Upper lobe of right lung (tissue), 1 donor: ENCODE measurements at regions not wholly inside any gene's neighbourhood (a gene's known extent, or its start where the extent isn't known, plus 50 kb on each side); places are given as distances from the start of the nearest gene placed in this dataset.

Experiments used
- ATAC-seq: fragments of 200-7000 bp; cut with Tn5 transposase; one replicate; pipeline ENCODE4 v1.9.1; 2020; ENCODE audit warnings: mild to moderate bottlenecking, moderate library complexity
- DNase-seq: peaks from one replicate; pipeline ENCODE4 v3.0.0-alpha.2; 2020
- H3K27ac ChIP-seq: fragments of 200-600 bp; one replicate; pipeline ENCODE4 v1.8.0; 2022
- H3K27me3 ChIP-seq: fragments of 200-600 bp; one replicate; pipeline ENCODE4 v1.8.0; 2022; ENCODE audit warnings: mild to moderate bottlenecking
- H3K36me3 ChIP-seq: fragments of 200-600 bp; one replicate; pipeline ENCODE4 v1.8.0; 2022
- H3K4me1 ChIP-seq: fragments of 200-600 bp; one replicate; pipeline ENCODE4 v1.8.0; 2022
- H3K4me3 ChIP-seq: fragments of 200-600 bp; one replicate; pipeline ENCODE4 v1.8.0; 2022; ENCODE audit warnings: mild to moderate bottlenecking
- H3K9me3 ChIP-seq: fragments of 200-600 bp; one replicate; pipeline ENCODE4 v1.8.0; 2022
- CTCF ChIP-seq: fragments of 200-600 bp; IDR thresholded peaks from one replicate; pipeline ENCODE4 v1.8.0; 2022; ENCODE audit warnings: antibody characterized with exemption
- intact Hi-C: fragments of 100-400 bp; cut with DNase I; formaldehyde crosslinking; loops from one replicate; pipeline ENCODE4 v1.11.0; 2022
- donor health status: DM: no; HTN: yes; CAD: no; lungs with severe emphysema.

- intact Hi-C loops, result no loop called here
- no peak for ATAC-seq
These were observed 149.5 kb downstream of the FAM161A start for GRCh38 chr2:61704364-61704763.

GRCh38 chr2:61702088-61702467 is 151.8 kb downstream of the FAM161A start:
- DNase-seq (no peak), ATAC-seq (no peak)
- Histone ChIP-seq H3K27ac (no peak overlapping the region), H3K9me3 (no peaks in the 10 kb centered on the region), H3K4me1 (no peaks in the 10 kb centered on the region), H3K27me3 (no peaks in the 10 kb centered on the region), H3K4me3 (no peak overlapping the region), H3K36me3 (no peaks in the 10 kb centered on the region)
- TF ChIP-seq CTCF, result no peak
- intact Hi-C loops, result no loop called here

More at GRCh38 chr2:61704364-61704763, 149.5 kb downstream of the FAM161A start:
- H3K36me3 ChIP-seq, result no peaks in the 10 kb centered on the region
- DNase-seq, result no peak
- H3K4me3 ChIP-seq, result no peak overlapping the region
- H3K27me3 ChIP-seq, result no peaks in the 10 kb centered on the region
- TF ChIP-seq CTCF, result no peak
- H3K9me3 ChIP-seq, result no peaks in the 10 kb centered on the region
- no peak overlapping the region for H3K27ac ChIP-seq
- no peaks in the 10 kb centered on the region for H3K4me1 ChIP-seq

- TF ChIP-seq CTCF, result no peak
- no peaks in the 10 kb centered on the region for H3K27me3 ChIP-seq
- ATAC-seq, result no peak
- H3K4me3 ChIP-seq, result no peak overlapping the region
- no peak for DNase-seq
- intact Hi-C loops, result no loop called here
- H3K27ac ChIP-seq, result no peak overlapping the region
- no peaks in the 10 kb centered on the region for H3K9me3 ChIP-seq
- H3K36me3 ChIP-seq, result no peaks in the 10 kb centered on the region
- H3K4me1 ChIP-seq, result no peaks in the 10 kb centered on the region
These were observed 153.4 kb downstream of the FAM161A start for GRCh38 chr2:61700464-61700863.

- Histone ChIP-seq H3K4me3 (peak overlapping the region; percentile 75), H3K9me3 (no peaks in the 10 kb centered on the region), H3K4me1 (peaks cover 5% of the 10 kb centered on the region), H3K27ac (peak overlapping the region; percentile 82), H3K36me3 (no peaks in the 10 kb centered on the region), H3K27me3 (no peaks in the 10 kb centered on the region)
- intact Hi-C loops, result no loop called here
- peak; percentile 34 for TF ChIP-seq CTCF
- peak; percentile 100 for ATAC-seq
- DNase-seq, result peak; percentile 98
These were observed 156.4 kb upstream of the XPO1 start for GRCh38 chr2:61694312-61695274.

- no peaks in the 10 kb centered on the region for H3K9me3 ChIP-seq
- no peak overlapping the region for H3K4me3 ChIP-seq
- ATAC-seq (peak; percentile 2), DNase-seq (no peak)
- intact Hi-C loops, result no loop called here
- H3K27me3 ChIP-seq, result no peaks in the 10 kb centered on the region
- peaks cover 5% of the 10 kb centered on the region for H3K4me1 ChIP-seq
- no peaks in the 10 kb centered on the region for H3K36me3 ChIP-seq
- peak overlapping the region; percentile 82 for H3K27ac ChIP-seq
- TF ChIP-seq CTCF, result no peak
These were observed 155.6 kb upstream of the XPO1 start for GRCh38 chr2:61693744-61694143.
